Neural cell (in vitro differentiated cells): ENCODE measurements at regions not wholly inside any gene's neighbourhood (a gene's known extent, or its start where the extent isn't known, plus 50 kb on each side); places are given as distances from the start of the nearest gene placed in this dataset.

Experiments
- H2AFZ ChIP-seq: fragments of 200-600, 300-800 bp; sonication (generic), shearing (Covaris generic); 2 replicates; pipeline ENCODE4 v1.6.0; 2014; ENCODE audit warnings: low read depth, mild to moderate bottlenecking, antibody characterized with exemption, low read length, moderate library complexity
- H3F3A ChIP-seq: fragments of 200-600 bp; shearing (Covaris generic); 2 replicates; pipeline ENCODE4 v1.6.1; 2016; ENCODE audit warnings: mild to moderate bottlenecking, moderate library complexity, mixed read lengths, antibody characterized with exemption, low read length; ENCODE audit not compliant: insufficient read depth, poor library complexity, severe bottlenecking
- H3K27ac ChIP-seq: fragments of 200-600, 300-800 bp; sonication (generic), shearing (Covaris generic); 2 replicates; pipeline ENCODE4 v1.5.1; 2014; ENCODE audit warnings: mild to moderate bottlenecking, low read length, moderate library complexity
- H3K27me3 ChIP-seq: fragments of 300-800, 200-600 bp; sonication (generic), shearing (Covaris generic); 2 replicates; pipeline ENCODE4 v1.6.0; 2014; ENCODE audit warnings: mild to moderate bottlenecking, low read depth, low read length, moderate library complexity; ENCODE audit not compliant: insufficient read depth
- H3K36me3 ChIP-seq: fragments of 300-800, 200-600 bp; sonication (generic), shearing (Covaris generic); 2 replicates; pipeline ENCODE4 v1.5.1; 2014; ENCODE audit warnings: mild to moderate bottlenecking, antibody characterized with exemption, low read length, moderate library complexity; ENCODE audit not compliant: insufficient read depth
- H3K4me2 ChIP-seq: fragments of 300-800, 200-600 bp; sonication (generic), shearing (Covaris generic); 2 replicates; pipeline ENCODE4 v1.6.0; 2014; ENCODE audit warnings: mild to moderate bottlenecking, low read length
- H3K4me3 ChIP-seq: fragments of 300-800, 200-600 bp; sonication (generic), shearing (Covaris generic); 2 replicates; pipeline ENCODE4 v1.5.1; 2014; ENCODE audit warnings: mild to moderate bottlenecking, low read length, moderate library complexity
- H3K79me2 ChIP-seq: fragments of 200-600 bp; shearing (Covaris generic); replicated peaks from 2 replicates; pipeline ENCODE4 v1.6.0; 2014; ENCODE audit warnings: mild to moderate bottlenecking, low read length, moderate library complexity; ENCODE audit not compliant: insufficient read depth
- H3K9ac ChIP-seq: fragments of 300-800, 200-600 bp; sonication (generic), shearing (Covaris generic); 2 replicates; pipeline ENCODE4 v1.6.1; 2016; ENCODE audit warnings: mild to moderate bottlenecking, low read length, mixed read lengths
- H3K9me2 ChIP-seq: fragments of 200-600 bp; shearing (Covaris generic); 2 replicates; pipeline ENCODE4 v1.6.1; 2016; ENCODE audit warnings: mild to moderate bottlenecking, low read length, mixed read lengths; ENCODE audit not compliant: insufficient read depth
- H3K9me3 ChIP-seq: fragments of 200-600, 300-800 bp; sonication (generic), shearing (Covaris generic); 2 replicates; pipeline ENCODE4 v1.6.1; 2016; ENCODE audit warnings: mild to moderate bottlenecking, mixed run types, low read length, moderate library complexity, mixed read lengths
- H4K20me1 ChIP-seq: fragments of 200-600 bp; shearing (Covaris generic); 2 replicates; pipeline ENCODE4 v1.6.1; 2016; ENCODE audit warnings: mild to moderate bottlenecking, mixed run types; ENCODE audit not compliant: insufficient read depth
- CTCF ChIP-seq: fragments of 450-650 bp; IDR thresholded peaks from 2 replicates; pipeline ENCODE4 v1.5.1; 2014; ENCODE audit warnings: antibody characterized with exemption, mild to moderate bottlenecking, moderate library complexity; ENCODE audit not compliant: poor library complexity, severe bottlenecking
- EP300 ChIP-seq: fragments of 450-650 bp; conservative IDR thresholded peaks from 2 replicates; pipeline ENCODE4 v1.6.1; 2014; ENCODE audit warnings: antibody characterized with exemption, mild to moderate bottlenecking, moderate library complexity; ENCODE audit not compliant: poor library complexity, severe bottlenecking
- EZH2 ChIP-seq: fragments of 200-600, 300-800 bp; shearing (Covaris generic), sonication (generic); IDR thresholded peaks from 2 replicates; pipeline ENCODE4 v1.6.1; 2014; ENCODE audit warnings: antibody characterized with exemption, low read length, borderline replicate concordance, mild to moderate bottlenecking; ENCODE audit not compliant: insufficient read depth, poor library complexity, severe bottlenecking
- MXI1 ChIP-seq: fragments of 450-650 bp; conservative IDR thresholded peaks from 2 replicates; pipeline ENCODE4 v1.6.1; 2014; ENCODE audit warnings: antibody characterized with exemption, mild to moderate bottlenecking; ENCODE audit not compliant: poor library complexity, severe bottlenecking
- POLR2AphosphoS5 ChIP-seq: IDR thresholded peaks from 2 replicates; pipeline ENCODE4 v1.6.1; 2012
- RAD21 ChIP-seq: fragments of 450-650 bp; conservative IDR thresholded peaks from 2 replicates; pipeline ENCODE4 v1.6.1; 2014; ENCODE audit warnings: antibody characterized with exemption, mild to moderate bottlenecking, moderate library complexity
- REST ChIP-seq: IDR thresholded peaks from 2 replicates; pipeline ENCODE4 v1.6.1; 2012; ENCODE audit warnings: borderline replicate concordance
- SMC3 ChIP-seq: fragments of 450-650 bp; conservative IDR thresholded peaks from 2 replicates; pipeline ENCODE4 v1.6.1; 2014; ENCODE audit warnings: antibody characterized with exemption, mild to moderate bottlenecking, moderate library complexity; ENCODE audit not compliant: poor library complexity
- TAF1 ChIP-seq: IDR thresholded peaks from 2 replicates; pipeline ENCODE4 v1.6.1; 2012; ENCODE audit warnings: low read depth

GRCh38 chr2:195496991-195497390, 160.0 kb upstream of the SLC39A10 start:
- no peaks in the 10 kb centered on the region for H3K36me3 ChIP-seq
- no peak overlapping the region for H3K4me3 ChIP-seq
- H3K9ac ChIP-seq: no peak overlapping the region
- no peaks in the 10 kb centered on the region for H3K9me2 ChIP-seq
- H3K9me3 ChIP-seq: no peaks in the 10 kb centered on the region
- no peaks in the 10 kb centered on the region for H4K20me1 ChIP-seq
- H3K4me2 ChIP-seq: no peak overlapping the region
- H3K79me2 ChIP-seq: no peaks in the 10 kb centered on the region
- H2AFZ ChIP-seq: no peak overlapping the region
- no peaks in the 10 kb centered on the region for H3F3A ChIP-seq
- H3K27me3 ChIP-seq: no peaks in the 10 kb centered on the region
- H3K27ac ChIP-seq: no peak overlapping the region
- TF ChIP-seq EZH2: no peak
- TF ChIP-seq SMC3: no peak
- no peak for TF ChIP-seq EP300
- no peak for TF ChIP-seq MXI1
- TF ChIP-seq RAD21: no peak
- no peak for TF ChIP-seq CTCF
- TF ChIP-seq TAF1: no peak
- no peak for TF ChIP-seq POLR2AphosphoS5
- no peak for TF ChIP-seq REST

DNA sequence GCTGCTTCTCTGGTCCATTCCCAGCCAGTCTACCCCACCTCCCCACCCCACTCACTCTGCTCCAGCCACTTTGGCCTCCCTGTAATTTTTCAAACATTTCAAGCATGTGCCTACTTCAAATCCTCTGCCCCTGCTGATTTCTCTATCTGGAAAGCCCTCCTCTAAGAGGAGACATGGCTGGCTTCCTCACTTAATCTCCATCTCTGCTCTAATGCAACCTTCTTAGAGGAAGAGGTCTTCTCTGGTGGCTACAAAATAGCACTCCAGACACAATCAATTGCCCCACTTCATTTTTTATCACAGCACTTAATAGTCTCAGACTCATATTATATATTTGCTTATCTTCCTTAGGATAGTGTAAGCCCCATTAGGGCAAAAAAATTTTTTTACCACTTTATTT, 161.1 kb upstream of the SLC39A10 start:
- Histone ChIP-seq H3K27me3 (no peaks in the 10 kb centered on the region), H3K79me2 (no peaks in the 10 kb centered on the region), H3K9ac (no peak overlapping the region), H2AFZ (no peak overlapping the region), H4K20me1 (no peaks in the 10 kb centered on the region), H3K9me3 (no peaks in the 10 kb centered on the region), H3K27ac (no peak overlapping the region), H3K36me3 (no peaks in the 10 kb centered on the region), H3K4me3 (no peak overlapping the region), H3F3A (no peaks in the 10 kb centered on the region), H3K9me2 (no peaks in the 10 kb centered on the region), H3K4me2 (no peak overlapping the region)
- TF ChIP-seq CTCF (no peak), EP300 (no peak), SMC3 (no peak), REST (no peak), MXI1 (no peak), RAD21 (no peak), POLR2AphosphoS5 (no peak), EZH2 (no peak), TAF1 (no peak)
